Panc1 (cell line): ENCODE measurements at regions not wholly inside any gene's neighbourhood (a gene's known extent, or its start where the extent isn't known, plus 50 kb on each side); places are given as distances from the start of the nearest gene placed in this dataset.

ENCODE experiments used
- ATAC-seq: fragments of 200-7000 bp; cut with Tn5 transposase; 2 replicates; pipeline ENCODE4 v1.9.1; 2020; ENCODE audit warnings: mild to moderate bottlenecking, moderate library complexity
- BruUV-seq: library from RNA; stranded (reverse); fragments of 400-500 nt; replicated peaks from 2 replicates; lab custom pipeline; 2021; lab: Mats Ljungman, UMichigan
- CTCF ChIA-PET: fragments of 300-600 bp; sonication (Branson Sonifier 250); formaldehyde crosslinking; loops from one replicate; lab custom pipeline; 2022; ENCODE audit warnings: antibody characterized with exemption; lab: Charles Lee
- POLR2A ChIA-PET: fragments of 300-600 bp; sonication (Branson Sonifier 250); formaldehyde crosslinking; loops from one replicate; lab custom pipeline; 2022; ENCODE audit warnings: antibody characterized with exemption; lab: Charles Lee
- DNase-seq: peaks from one replicate; pipeline ENCODE4 v3.0.0-alpha.2; 2010; ENCODE audit warnings: low read depth, low spot score
- H3K27ac ChIP-seq: 2 replicates; pipeline ENCODE4 v1.5.1; 2011; ENCODE audit warnings: mild to moderate bottlenecking, low read length, inconsistent platforms
- H3K27me3 ChIP-seq: fragments of 200-500 bp; sonication (Bioruptor generic); 2 replicates; pipeline ENCODE4 v1.6.0; 2014; ENCODE audit warnings: low read length, inconsistent platforms; ENCODE audit not compliant: control insufficient read depth, insufficient read depth
- H3K36me3 ChIP-seq: fragments of 200-500 bp; sonication (Bioruptor generic); 2 replicates; pipeline ENCODE4 v1.5.1; 2014; ENCODE audit warnings: inconsistent platforms, mild to moderate bottlenecking, low read length, moderate library complexity; ENCODE audit not compliant: control insufficient read depth, insufficient read depth
- H3K4me1 ChIP-seq: 2 replicates; pipeline ENCODE4 v1.5.1; 2011; ENCODE audit warnings: inconsistent platforms, mild to moderate bottlenecking, low read length, moderate library complexity; ENCODE audit not compliant: control insufficient read depth, insufficient read depth
- H3K4me3 ChIP-seq, 2 experiments: 2 replicates each; pipeline ENCODE4 v1.5.1; 2011 to 2012; ENCODE audit warnings: low read depth in 2 of 2, low read length in 2 of 2, mild to moderate bottlenecking in 2 of 2, inconsistent platforms in 1 of 2, moderate library complexity in 1 of 2
- H3K9me3 ChIP-seq: fragments of 200-500 bp; sonication (Bioruptor generic); 2 replicates; pipeline ENCODE4 v1.5.1; 2014; ENCODE audit warnings: low read depth, mild to moderate bottlenecking, inconsistent platforms, low read length, moderate library complexity; ENCODE audit not compliant: control insufficient read depth, insufficient read depth
- POLR2AphosphoS5 ChIP-seq: IDR thresholded peaks from 2 replicates; pipeline ENCODE4 v1.6.1; 2012; ENCODE audit warnings: mild to moderate bottlenecking, low read depth, low read length, moderate library complexity
- SIN3A ChIP-seq: IDR thresholded peaks from 2 replicates; pipeline ENCODE4 v1.6.1; 2012; ENCODE audit warnings: low read depth, mild to moderate bottlenecking, low read length, moderate library complexity, borderline replicate concordance; ENCODE audit not compliant: insufficient read depth
- TCF7L2 ChIP-seq: IDR thresholded peaks from 2 replicates; pipeline ENCODE4 v1.6.1; 2011; ENCODE audit warnings: mild to moderate bottlenecking, low read depth, low read length, inconsistent platforms
- in situ Hi-C: cut with HindIII; loops from 2 replicates; pipeline ENCODE4 v1.10.0; 2016; ENCODE audit warnings: low sequenced_read_pairs, low pct_unique_long_range_greater_than_20kb
- intact Hi-C: fragments of 100-400 bp; cut with micrococcal nuclease; formaldehyde crosslinking; loops from one replicate; pipeline ENCODE4 v1.10.0; 2022; ENCODE audit not compliant: unreplicated experiment
- TF ChIP-seq, protein P1 (sequence below): fragments of 450-650 bp; IDR thresholded peaks from 2 replicates; pipeline ENCODE4 v1.5.1; 2017; ENCODE audit warnings: mild to moderate bottlenecking
- TF ChIP-seq, protein P2 (sequence below), 2 experiments: IDR thresholded peaks; 2 replicates each; pipeline ENCODE4 v1.6.1; 2011 to 2012; ENCODE audit warnings: low read depth in 2 of 2, control low read depth in 1 of 2, low read length in 1 of 2, mild to moderate bottlenecking in 1 of 2, moderate library complexity in 1 of 2; ENCODE audit not compliant: insufficient read depth in 1 of 2

DNA sequence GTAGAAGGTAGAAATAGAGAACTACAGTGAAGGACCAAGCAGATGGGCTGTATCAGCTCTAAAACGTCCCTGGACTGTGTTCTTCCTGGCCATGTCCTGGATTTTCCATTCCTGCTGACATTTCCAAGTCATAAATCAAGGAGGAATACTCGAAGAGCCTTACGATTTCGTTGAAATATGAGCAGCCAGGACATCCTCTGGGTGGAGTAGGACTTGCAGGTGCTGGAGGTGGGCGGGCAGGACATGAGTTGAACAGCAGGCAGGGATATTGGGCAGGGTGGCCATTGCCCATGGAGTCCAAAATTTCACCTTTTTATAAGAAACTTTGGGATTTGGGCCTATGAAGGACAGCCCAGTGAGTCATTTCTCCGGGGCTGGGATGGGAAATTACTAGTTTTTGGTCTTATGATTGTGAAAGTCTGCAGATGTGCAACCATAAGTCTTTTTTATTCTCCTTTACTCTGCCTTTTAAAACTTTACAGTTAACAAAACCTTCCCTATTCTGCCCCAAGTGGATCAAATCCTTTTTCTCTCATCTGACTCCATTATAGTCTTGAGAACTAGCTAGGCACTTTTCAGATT lies 88.8 kb downstream of the TMX1 start:
- H3K36me3 ChIP-seq, result no peaks in the 10 kb centered on the region

DNA sequence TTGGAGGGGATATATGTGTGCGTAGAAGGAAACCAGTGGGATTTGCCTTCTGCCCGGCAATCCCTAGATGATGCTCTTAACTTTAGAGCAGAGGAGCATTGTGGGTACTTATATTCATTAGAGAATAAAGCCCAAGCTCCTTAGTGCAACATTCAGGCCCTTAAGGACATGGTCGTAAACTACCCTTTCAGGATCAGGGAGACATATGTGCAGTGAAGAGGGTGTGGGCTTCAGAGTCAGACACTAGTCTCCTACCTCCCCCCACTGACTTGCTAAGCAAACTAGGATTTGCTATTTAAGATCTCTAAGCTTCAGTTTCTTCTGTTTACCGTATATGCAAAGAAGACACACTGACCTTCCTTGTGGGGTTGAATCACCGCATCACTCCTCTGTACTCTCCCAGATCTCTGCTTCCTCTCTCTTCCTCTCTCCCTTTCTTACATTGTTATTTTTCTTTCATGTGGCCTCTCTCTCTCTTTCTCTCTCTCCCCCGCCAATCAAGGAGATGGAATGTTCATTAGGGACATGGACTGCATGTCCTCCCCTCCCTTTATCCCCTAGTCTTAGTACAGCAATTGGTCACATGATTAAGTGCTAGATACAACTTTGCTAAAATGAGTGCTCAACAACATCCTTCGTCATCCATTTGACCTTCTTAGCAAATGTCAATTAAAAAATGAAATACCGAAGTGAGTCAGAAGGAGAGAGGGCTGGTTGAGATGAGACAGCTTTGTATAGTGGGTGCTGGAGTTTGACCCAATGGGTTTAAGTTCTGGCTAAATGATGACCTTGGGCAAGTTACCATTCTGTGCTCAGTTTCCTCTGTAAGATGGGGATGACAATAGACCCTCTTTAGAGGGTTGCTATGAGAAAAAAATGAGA lies 91.7 kb downstream of the TMX1 start:
- H3K4me3 ChIP-seq, result no peak overlapping the region
- intact Hi-C loops (no loop called here), in situ Hi-C loops (no loop called here)
- no peaks in the 10 kb centered on the region for H3K4me1 ChIP-seq
- H3K9me3 ChIP-seq, result no peaks in the 10 kb centered on the region
- ChIA-PET POLR2A (no interaction called here), CTCF (no interaction called here)
- BruUV-seq, result no TSS peak
- no peaks in the 10 kb centered on the region for H3K36me3 ChIP-seq
- ATAC-seq, result no peak
- H3K27ac ChIP-seq, result no peak overlapping the region
- no peak for DNase-seq
- no peaks in the 10 kb centered on the region for H3K27me3 ChIP-seq
- TF ChIP-seq, protein P1, sequence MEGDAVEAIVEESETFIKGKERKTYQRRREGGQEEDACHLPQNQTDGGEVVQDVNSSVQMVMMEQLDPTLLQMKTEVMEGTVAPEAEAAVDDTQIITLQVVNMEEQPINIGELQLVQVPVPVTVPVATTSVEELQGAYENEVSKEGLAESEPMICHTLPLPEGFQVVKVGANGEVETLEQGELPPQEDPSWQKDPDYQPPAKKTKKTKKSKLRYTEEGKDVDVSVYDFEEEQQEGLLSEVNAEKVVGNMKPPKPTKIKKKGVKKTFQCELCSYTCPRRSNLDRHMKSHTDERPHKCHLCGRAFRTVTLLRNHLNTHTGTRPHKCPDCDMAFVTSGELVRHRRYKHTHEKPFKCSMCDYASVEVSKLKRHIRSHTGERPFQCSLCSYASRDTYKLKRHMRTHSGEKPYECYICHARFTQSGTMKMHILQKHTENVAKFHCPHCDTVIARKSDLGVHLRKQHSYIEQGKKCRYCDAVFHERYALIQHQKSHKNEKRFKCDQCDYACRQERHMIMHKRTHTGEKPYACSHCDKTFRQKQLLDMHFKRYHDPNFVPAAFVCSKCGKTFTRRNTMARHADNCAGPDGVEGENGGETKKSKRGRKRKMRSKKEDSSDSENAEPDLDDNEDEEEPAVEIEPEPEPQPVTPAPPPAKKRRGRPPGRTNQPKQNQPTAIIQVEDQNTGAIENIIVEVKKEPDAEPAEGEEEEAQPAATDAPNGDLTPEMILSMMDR, result no peak
- no peak for TF ChIP-seq SIN3A
- no peak for TF ChIP-seq POLR2AphosphoS5
- TF ChIP-seq TCF7L2, result no peak
- TF ChIP-seq, protein P2, sequence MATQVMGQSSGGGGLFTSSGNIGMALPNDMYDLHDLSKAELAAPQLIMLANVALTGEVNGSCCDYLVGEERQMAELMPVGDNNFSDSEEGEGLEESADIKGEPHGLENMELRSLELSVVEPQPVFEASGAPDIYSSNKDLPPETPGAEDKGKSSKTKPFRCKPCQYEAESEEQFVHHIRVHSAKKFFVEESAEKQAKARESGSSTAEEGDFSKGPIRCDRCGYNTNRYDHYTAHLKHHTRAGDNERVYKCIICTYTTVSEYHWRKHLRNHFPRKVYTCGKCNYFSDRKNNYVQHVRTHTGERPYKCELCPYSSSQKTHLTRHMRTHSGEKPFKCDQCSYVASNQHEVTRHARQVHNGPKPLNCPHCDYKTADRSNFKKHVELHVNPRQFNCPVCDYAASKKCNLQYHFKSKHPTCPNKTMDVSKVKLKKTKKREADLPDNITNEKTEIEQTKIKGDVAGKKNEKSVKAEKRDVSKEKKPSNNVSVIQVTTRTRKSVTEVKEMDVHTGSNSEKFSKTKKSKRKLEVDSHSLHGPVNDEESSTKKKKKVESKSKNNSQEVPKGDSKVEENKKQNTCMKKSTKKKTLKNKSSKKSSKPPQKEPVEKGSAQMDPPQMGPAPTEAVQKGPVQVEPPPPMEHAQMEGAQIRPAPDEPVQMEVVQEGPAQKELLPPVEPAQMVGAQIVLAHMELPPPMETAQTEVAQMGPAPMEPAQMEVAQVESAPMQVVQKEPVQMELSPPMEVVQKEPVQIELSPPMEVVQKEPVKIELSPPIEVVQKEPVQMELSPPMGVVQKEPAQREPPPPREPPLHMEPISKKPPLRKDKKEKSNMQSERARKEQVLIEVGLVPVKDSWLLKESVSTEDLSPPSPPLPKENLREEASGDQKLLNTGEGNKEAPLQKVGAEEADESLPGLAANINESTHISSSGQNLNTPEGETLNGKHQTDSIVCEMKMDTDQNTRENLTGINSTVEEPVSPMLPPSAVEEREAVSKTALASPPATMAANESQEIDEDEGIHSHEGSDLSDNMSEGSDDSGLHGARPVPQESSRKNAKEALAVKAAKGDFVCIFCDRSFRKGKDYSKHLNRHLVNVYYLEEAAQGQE (IDR thresholded peaks at IDR 0.05; ENCODE audit: insufficient read depth in 1 of 2, low read depth in 2 of 2, low read length in 1 of 2), result no peak

More for the DNA sequence above, 88.8 kb downstream of the TMX1 start:
- no peaks in the 10 kb centered on the region for H3K27me3 ChIP-seq
- H3K4me1 ChIP-seq, result no peaks in the 10 kb centered on the region
- TF ChIP-seq, protein P2 (IDR thresholded peaks at IDR 0.05; ENCODE audit: insufficient read depth in 1 of 2, low read depth in 2 of 2, low read length in 1 of 2), result no peak
- TF ChIP-seq, protein P1, result no peak
- no peak for TF ChIP-seq SIN3A
- TF ChIP-seq TCF7L2, result no peak
- no peak for TF ChIP-seq POLR2AphosphoS5
- H3K9me3 ChIP-seq, result no peaks in the 10 kb centered on the region
- intact Hi-C loops (no loop called here), in situ Hi-C loops (no loop called here)
- CTCF ChIA-PET, result no interaction called here
- ATAC-seq (no peak), DNase-seq (no peak)
- H3K4me3 ChIP-seq, result no peak overlapping the region
- no peak overlapping the region for H3K27ac ChIP-seq
- no TSS peak for BruUV-seq
- POLR2A ChIA-PET, result interaction anchor here (0.7 kb wide), 1 partner anchor 28 kb away, joined by 8 read pairs; no protein-coding TSS in a partner anchor
